HCT116 (cell line): ENCODE measurements at regions not wholly inside any gene's neighbourhood (a gene's known extent, or its start where the extent isn't known, plus 50 kb on each side); places are given as distances from the start of the nearest gene placed in this dataset.

ENCODE experiments used
- ATF3 ChIP-seq: IDR thresholded peaks from 2 replicates; pipeline ENCODE4 v1.6.1; 2012
- CTCF ChIP-seq, 3 experiments: fragments of 200-600 bp in 1 of 3; sonication (generic) in 1 of 3; IDR thresholded peaks in 2 of 3; conservative IDR thresholded peaks in 1 of 3; 2 replicates each; pipeline ENCODE4 v1.5.1; 2012 to 2017; ENCODE audit warnings: low read depth in 2 of 3, low read length in 2 of 3, antibody characterized with exemption in 1 of 3, borderline replicate concordance in 1 of 3, control low read depth in 1 of 3, mild to moderate bottlenecking in 1 of 3, mixed read lengths in 1 of 3, mixed run types in 1 of 3, moderate library complexity in 1 of 3; ENCODE audit not compliant: insufficient read depth in 1 of 3
- ELF1 ChIP-seq: IDR thresholded peaks from 2 replicates; pipeline ENCODE4 v1.6.1; 2012; ENCODE audit warnings: low read depth, borderline replicate concordance
- EZH2 ChIP-seq: fragments of 200-600 bp; sonication (generic); IDR thresholded peaks from 2 replicates; pipeline ENCODE4 v1.6.1; 2017; ENCODE audit warnings: antibody characterized with exemption, mixed run types
- EZH2phosphoT487 ChIP-seq: fragments of 200-600 bp; IDR thresholded peaks from 2 replicates; pipeline ENCODE4 v1.6.1; 2018; ENCODE audit warnings: antibody characterized with exemption, borderline replicate concordance
- FOSL1 ChIP-seq: IDR thresholded peaks from 2 replicates; pipeline ENCODE4 v1.6.1; 2012; ENCODE audit warnings: low read depth
- MAX ChIP-seq: IDR thresholded peaks from 2 replicates; pipeline ENCODE4 v1.6.1; 2012
- POLR2A ChIP-seq: IDR thresholded peaks from 2 replicates; pipeline ENCODE4 v1.7.0; 2011; ENCODE audit warnings: borderline replicate concordance; ENCODE audit not compliant: insufficient read depth, insufficient read length; ENCODE audit errors: extremely low read depth
- REST ChIP-seq: IDR thresholded peaks from 2 replicates; pipeline ENCODE4 v1.6.1; 2012; ENCODE audit warnings: low read depth
- SIN3A ChIP-seq: IDR thresholded peaks from 2 replicates; pipeline ENCODE4 v1.6.1; 2012; ENCODE audit warnings: low read depth
- ZFX ChIP-seq: fragments of 450-650 bp; IDR thresholded peaks from 2 replicates; pipeline ENCODE4 v1.6.1; 2017

GRCh38 chr16:54397838-54398237, 111.3 kb upstream of the IRX3 start (continued):
- TF ChIP-seq CTCF (IDR thresholded peaks at IDR 0.05 in 2 of 3, conservative IDR thresholded peaks at IDR 0.05 in 1 of 3; ENCODE audit: borderline replicate concordance in 1 of 3, insufficient read depth in 1 of 3, low read depth in 2 of 3, low read length in 2 of 3) (no peak), REST (no peak), EZH2 (no peak), ATF3 (no peak), POLR2A (no peak), ZFX (no peak), FOSL1 (no peak), ELF1 (no peak), SIN3A (no peak), MAX (no peak), EZH2phosphoT487 (no peak)
